GM19043 (cell line): ENCODE measurements at regions not wholly inside any gene's neighbourhood (a gene's known extent, or its start where the extent isn't known, plus 50 kb on each side); places are given as distances from the start of the nearest gene placed in this dataset.
"Not testable (repeated sequence)": the region's sequence is repeated elsewhere in the genome, so short reads cannot be mapped to it uniquely, and the experiment has no call there.

Experiments
- ATAC-seq: cut with Tn5 transposase; IDR thresholded peaks from one replicate; pipeline ENCODE4 v1.9.1; 2021; ENCODE audit warnings: low read depth; ENCODE audit not compliant: unreplicated experiment

- ATAC-seq = no peak
These were observed 181.1 kb downstream of the FCRL5 start for GRCh38 chr1:157371221-157371620.

GRCh38 chr1:157370698-157371097 is 181.6 kb downstream of the FCRL5 start:
- no peak for ATAC-seq

- ATAC-seq = no peak
These were observed 182.3 kb downstream of the FCRL5 start for GRCh38 chr1:157369808-157370521.

- not testable (repeated sequence) for ATAC-seq
These were observed 183.4 kb downstream of the FCRL5 start for GRCh38 chr1:157368941-157369340.

- ATAC-seq = no peak
These were observed 184.0 kb downstream of the FCRL5 start for GRCh38 chr1:157368363-157368762.

- no peak for ATAC-seq
These were observed 184.4 kb downstream of the FCRL5 start for GRCh38 chr1:157367870-157368269.

- ATAC-seq = no peak
These were observed 185.1 kb downstream of the FCRL5 start for GRCh38 chr1:157367091-157367739.

GRCh38 chr1:157364612-157365011 is 187.7 kb downstream of the FCRL5 start:
- no peak for ATAC-seq

GRCh38 chr1:157363660-157364140 is 188.6 kb downstream of the FCRL5 start:
- ATAC-seq = no peak

GRCh38 chr1:157360023-157360390 is 192.3 kb downstream of the FCRL5 start:
- no peak for ATAC-seq

- ATAC-seq = no peak
These were observed 192.8 kb downstream of the FCRL5 start for GRCh38 chr1:157359314-157360022.

GRCh38 chr1:157357111-157357510 is 195.2 kb downstream of the FCRL5 start:
- ATAC-seq = no peak

GRCh38 chr1:157356601-157357000 is 195.7 kb downstream of the FCRL5 start:
- ATAC-seq = no peak

GRCh38 chr1:157353546-157353945 is 198.8 kb downstream of the FCRL5 start:
- no peak for ATAC-seq

GRCh38 chr1:157352817-157353408 is 199.4 kb downstream of the FCRL5 start:
- no peak for ATAC-seq

GRCh38 chr1:157352216-157352615 is 200.1 kb downstream of the FCRL5 start:
- ATAC-seq = no peak

- not testable (repeated sequence) for ATAC-seq
These were observed 200.5 kb downstream of the FCRL5 start for GRCh38 chr1:157351800-157352199.

- no peak for ATAC-seq
These were observed 203.5 kb downstream of the FCRL5 start for GRCh38 chr1:157348538-157349480.

- ATAC-seq = no peak
These were observed 204.8 kb downstream of the FCRL5 start for GRCh38 chr1:157347506-157347905.

GRCh38 chr1:157337785-157338184 is 199.6 kb upstream of the ETV3 start:
- ATAC-seq = not testable (repeated sequence)
